Fibroblast of skin of scalp (primary cell): ENCODE measurements at regions not wholly inside any gene's neighbourhood (a gene's known extent, or its start where the extent isn't known, plus 50 kb on each side); places are given as distances from the start of the nearest gene placed in this dataset.

ENCODE experiments used
- DNase-seq: peaks from one replicate; pipeline ENCODE4 v3.0.0-alpha.2; 2013

GRCh38 chr6:94065707-94066337 lies 646.5 kb upstream of the EPHA7 start:
- DNase-seq, result no peak

- DNase-seq, result no peak
These were observed 633.4 kb upstream of the EPHA7 start for GRCh38 chr6:94052749-94053148.

GRCh38 chr6:94050515-94050914 lies 631.2 kb upstream of the EPHA7 start:
- no peak for DNase-seq

- no peak for DNase-seq
These were observed 629.6 kb upstream of the EPHA7 start for GRCh38 chr6:94049001-94049400.

GRCh38 chr6:94045099-94045829 lies 625.9 kb upstream of the EPHA7 start:
- no peak for DNase-seq

- DNase-seq, result no peak
These were observed 622.8 kb upstream of the EPHA7 start for GRCh38 chr6:94041945-94042709.

- no peak for DNase-seq
These were observed 616.7 kb upstream of the EPHA7 start for GRCh38 chr6:94036024-94036423.

- no peak for DNase-seq
These were observed 608.0 kb upstream of the EPHA7 start for GRCh38 chr6:94027374-94027773.

GRCh38 chr6:94026575-94026974 lies 607.2 kb upstream of the EPHA7 start:
- DNase-seq, result no peak

GRCh38 chr6:94005835-94006234 lies 586.5 kb upstream of the EPHA7 start:
- no peak for DNase-seq

GRCh38 chr6:93992976-93993375 lies 573.6 kb upstream of the EPHA7 start:
- DNase-seq, result no peak

- DNase-seq, result no peak
These were observed 570.3 kb upstream of the EPHA7 start for GRCh38 chr6:93989630-93990029.

- no peak for DNase-seq
These were observed 566.6 kb upstream of the EPHA7 start for GRCh38 chr6:93985953-93986352.

GRCh38 chr6:93975159-93975558 lies 555.8 kb upstream of the EPHA7 start:
- DNase-seq, result no peak

- no peak for DNase-seq
These were observed 555.0 kb upstream of the EPHA7 start for GRCh38 chr6:93974332-93974731.

GRCh38 chr6:93972791-93973190 lies 553.4 kb upstream of the EPHA7 start:
- DNase-seq, result no peak

- no peak for DNase-seq
These were observed 551.3 kb upstream of the EPHA7 start for GRCh38 chr6:93970684-93971083.

- no peak for DNase-seq
These were observed 548.8 kb upstream of the EPHA7 start for GRCh38 chr6:93968126-93968525.

- DNase-seq, result no peak
These were observed 545.6 kb upstream of the EPHA7 start for GRCh38 chr6:93964926-93965325.

- no peak for DNase-seq
These were observed 545.0 kb upstream of the EPHA7 start for GRCh38 chr6:93964321-93964720.

GRCh38 chr6:93962566-93962965 lies 543.2 kb upstream of the EPHA7 start:
- DNase-seq, result no peak

GRCh38 chr6:93954584-93954983 lies 535.2 kb upstream of the EPHA7 start:
- no peak for DNase-seq

GRCh38 chr6:93943661-93944060 lies 524.3 kb upstream of the EPHA7 start:
- DNase-seq, result no peak

GRCh38 chr6:93940381-93940780 lies 521.0 kb upstream of the EPHA7 start:
- no peak for DNase-seq
